ENCODE measurements at regions not wholly inside any gene's neighbourhood (a gene's known extent, or its start where the extent isn't known, plus 50 kb on each side); places are given as distances from the start of the nearest gene placed in this dataset.
"Not testable (repeated sequence)": the region's sequence is repeated elsewhere in the genome, so short reads cannot be mapped to it uniquely, and the experiment has no call there.

- DNase-seq (ENCODE audit: low read depth), result peak; percentile 22
Measured at GRCh38 chr5:25458628-25459027, 813.9 kb upstream of the CDH10 start.

- DNase-seq (ENCODE audit: low read depth), result no peak
Measured at GRCh38 chr5:25453500-25453899, 808.7 kb upstream of the CDH10 start.

- DNase-seq (ENCODE audit: low read depth), result no peak
Measured at GRCh38 chr5:25451294-25451693, 806.5 kb upstream of the CDH10 start.

- DNase-seq (ENCODE audit: low read depth), result no peak
Measured at GRCh38 chr5:25448646-25449045, 803.9 kb upstream of the CDH10 start.

GRCh38 chr5:25448190-25448621, 803.4 kb upstream of the CDH10 start:
- DNase-seq (ENCODE audit: low read depth), result no peak

GRCh38 chr5:25446061-25446420, 801.3 kb upstream of the CDH10 start:
- DNase-seq (ENCODE audit: low read depth), result not testable (repeated sequence)

GRCh38 chr5:25445381-25446060, 800.7 kb upstream of the CDH10 start:
- DNase-seq (ENCODE audit: low read depth), result not testable (repeated sequence)

GRCh38 chr5:25444697-25445096, 799.9 kb upstream of the CDH10 start:
- DNase-seq (ENCODE audit: low read depth), result no peak

- DNase-seq (ENCODE audit: low read depth), result no peak
Measured at GRCh38 chr5:25441810-25442209, 797.0 kb upstream of the CDH10 start.

- DNase-seq (ENCODE audit: low read depth), result no peak
Measured at GRCh38 chr5:25439025-25439424, 794.2 kb upstream of the CDH10 start.

GRCh38 chr5:25438375-25438774, 793.6 kb upstream of the CDH10 start:
- DNase-seq (ENCODE audit: low read depth), result not testable (repeated sequence)

GRCh38 chr5:25436452-25436851, 791.7 kb upstream of the CDH10 start:
- no peak for DNase-seq (ENCODE audit: low read depth)

GRCh38 chr5:25435882-25436281, 791.1 kb upstream of the CDH10 start:
- no peak for DNase-seq (ENCODE audit: low read depth)

GRCh38 chr5:25427240-25427639, 782.5 kb upstream of the CDH10 start:
- DNase-seq (ENCODE audit: low read depth), result no peak

GRCh38 chr5:25423271-25423670, 778.5 kb upstream of the CDH10 start:
- no peak for DNase-seq (ENCODE audit: low read depth)

GRCh38 chr5:25419684-25420083, 774.9 kb upstream of the CDH10 start:
- DNase-seq (ENCODE audit: low read depth), result no peak

- DNase-seq (ENCODE audit: low read depth), result no peak
Measured at GRCh38 chr5:25418978-25419377, 774.2 kb upstream of the CDH10 start.

GRCh38 chr5:25418319-25418859, 773.6 kb upstream of the CDH10 start:
- no peak for DNase-seq (ENCODE audit: low read depth)

GRCh38 chr5:25416960-25417359, 772.2 kb upstream of the CDH10 start:
- no peak for DNase-seq (ENCODE audit: low read depth)

- no peak for DNase-seq (ENCODE audit: low read depth)
Measured at GRCh38 chr5:25415970-25416369, 771.2 kb upstream of the CDH10 start.

GRCh38 chr5:25414742-25415141, 770.0 kb upstream of the CDH10 start:
- DNase-seq (ENCODE audit: low read depth), result no peak

- no peak for DNase-seq (ENCODE audit: low read depth)
Measured at GRCh38 chr5:25412116-25412661, 767.4 kb upstream of the CDH10 start.

GRCh38 chr5:25407365-25407764, 762.6 kb upstream of the CDH10 start:
- not testable (repeated sequence) for DNase-seq (ENCODE audit: low read depth)
